Right hindlimb (tissue), 1 donor: ENCODE measurements at regions not wholly inside any gene's neighbourhood (a gene's known extent, or its start where the extent isn't known, plus 50 kb on each side); places are given as distances from the start of the nearest gene placed in this dataset.
"Not testable (repeated sequence)": the region's sequence is repeated elsewhere in the genome, so short reads cannot be mapped to it uniquely, and the experiment has no call there.

Experiments
- DNase-seq: peaks from one replicate; pipeline ENCODE4 v3.0.0-alpha.2; 2018

- no peak for DNase-seq
Measured at GRCh38 chr2:186304064-186304463, 182.0 kb upstream of the ZC3H15 start.

- DNase-seq, result no peak
Measured at GRCh38 chr2:186306754-186307153, 179.3 kb upstream of the ZC3H15 start.

- DNase-seq, result no peak
Measured at GRCh38 chr2:186307871-186308270, 178.2 kb upstream of the ZC3H15 start.

- no peak for DNase-seq
Measured at GRCh38 chr2:186308347-186308746, 177.7 kb upstream of the ZC3H15 start.

GRCh38 chr2:186309901-186310300 is 176.2 kb upstream of the ZC3H15 start:
- no peak for DNase-seq

- DNase-seq, result no peak
Measured at GRCh38 chr2:186319105-186319504, 167.0 kb upstream of the ZC3H15 start.

GRCh38 chr2:186325827-186326535 is 160.1 kb upstream of the ZC3H15 start:
- DNase-seq, result no peak

- DNase-seq, result no peak
Measured at GRCh38 chr2:186327251-186327868, 158.7 kb upstream of the ZC3H15 start.

GRCh38 chr2:186328838-186329237 is 157.2 kb upstream of the ZC3H15 start:
- DNase-seq, result no peak

GRCh38 chr2:186330050-186330449 is 156.0 kb upstream of the ZC3H15 start:
- no peak for DNase-seq

GRCh38 chr2:186339716-186340115 is 146.3 kb upstream of the ZC3H15 start:
- DNase-seq, result no peak

- no peak for DNase-seq
Measured at GRCh38 chr2:186342029-186342428, 144.0 kb upstream of the ZC3H15 start.

GRCh38 chr2:186345745-186346144 is 140.3 kb upstream of the ZC3H15 start:
- no peak for DNase-seq

GRCh38 chr2:186346216-186346615 is 139.8 kb upstream of the ZC3H15 start:
- DNase-seq, result no peak

GRCh38 chr2:186347472-186347871 is 138.6 kb upstream of the ZC3H15 start:
- DNase-seq, result no peak

GRCh38 chr2:186348200-186348599 is 137.9 kb upstream of the ZC3H15 start:
- DNase-seq, result no peak

GRCh38 chr2:186349508-186349907 is 136.6 kb upstream of the ZC3H15 start:
- no peak for DNase-seq

GRCh38 chr2:186354160-186354559 is 131.9 kb upstream of the ZC3H15 start:
- not testable (repeated sequence) for DNase-seq

GRCh38 chr2:186365406-186365805 is 120.7 kb upstream of the ZC3H15 start:
- no peak for DNase-seq

GRCh38 chr2:186379052-186379451 is 107.0 kb upstream of the ZC3H15 start:
- no peak for DNase-seq

- no peak for DNase-seq
Measured at GRCh38 chr2:186380805-186381204, 105.3 kb upstream of the ZC3H15 start.

- DNase-seq, result no peak
Measured at GRCh38 chr2:186381573-186381972, 104.5 kb upstream of the ZC3H15 start.

GRCh38 chr2:186382932-186383331 is 103.1 kb upstream of the ZC3H15 start:
- no peak for DNase-seq

- no peak for DNase-seq
Measured at GRCh38 chr2:186384226-186384625, 101.8 kb upstream of the ZC3H15 start.
